H1 (cell line): ENCODE measurements at regions not wholly inside any gene's neighbourhood (a gene's known extent, or its start where the extent isn't known, plus 50 kb on each side); places are given as distances from the start of the nearest gene placed in this dataset.

ENCODE experiments used
- CBX5 ChIP-seq: fragments of 300-800, 300-1000 bp; sonication (generic); IDR thresholded peaks from 2 replicates; pipeline ENCODE4 v1.7.1; 2016; ENCODE audit warnings: antibody characterized with exemption, low read length, low read depth
- EGR1 ChIP-seq: IDR thresholded peaks from 2 replicates; pipeline ENCODE4 v1.6.1; 2011; ENCODE audit warnings: low read depth, low read length, borderline replicate concordance
- EP300 ChIP-seq, 2 experiments: IDR thresholded peaks; 1 replicate in 1 of 2; 2 replicates in 1 of 2; pipeline ENCODE4 v1.6.1; 2011 to 2012; ENCODE audit warnings: low read depth in 2 of 2, low read length in 2 of 2, mild to moderate bottlenecking in 2 of 2, borderline replicate concordance in 1 of 2, inconsistent platforms in 1 of 2, moderate library complexity in 1 of 2
- EZH2 ChIP-seq: fragments of 200-600 bp; sonication (generic); IDR thresholded peaks from 2 replicates; pipeline ENCODE4 v1.7.1; 2012; ENCODE audit warnings: low read depth, mild to moderate bottlenecking, moderate library complexity, low read length, inconsistent platforms; ENCODE audit not compliant: severe bottlenecking
- HDAC6 ChIP-seq: IDR thresholded peaks from one replicate; pipeline ENCODE4 v1.7.1; 2012; ENCODE audit warnings: low read depth, mild to moderate bottlenecking, inconsistent platforms, low read length, moderate library complexity
- POLR2A ChIP-seq, 2 experiments: IDR thresholded peaks; 1 replicate in 1 of 2; 2 replicates in 1 of 2; pipeline ENCODE4 v1.6.1; 2011; ENCODE audit warnings: low read depth in 2 of 2, low read length in 2 of 2, mild to moderate bottlenecking in 2 of 2; ENCODE audit errors: control extremely low read depth in 1 of 2
- SIN3A ChIP-seq, 2 experiments: IDR thresholded peaks in 1 of 2; conservative IDR thresholded peaks in 1 of 2; 2 replicates each; pipeline ENCODE4 v1.6.1; 2011 to 2012; ENCODE audit warnings: low read length in 2 of 2, improper control_type of control experiment in 1 of 2, low read depth in 1 of 2, mild to moderate bottlenecking in 1 of 2
- YY1 ChIP-seq: IDR thresholded peaks from 2 replicates; pipeline ENCODE4 v1.6.1; 2011; ENCODE audit warnings: low read depth, mild to moderate bottlenecking, low read length
- TF ChIP-seq, protein P1 (sequence below): IDR thresholded peaks from 2 replicates; pipeline ENCODE4 v1.6.1; 2012; ENCODE audit warnings: inconsistent platforms
- TF ChIP-seq, protein P2 (sequence below), 3 experiments: IDR thresholded peaks; 1 replicate in 2 of 3; 2 replicates in 1 of 3; pipeline versions ENCODE4 v1.5.1 to v1.6.1; 2011; ENCODE audit warnings: low read length in 3 of 3, mild to moderate bottlenecking in 3 of 3, inconsistent platforms in 2 of 3, low read depth in 1 of 3, moderate library complexity in 1 of 3; ENCODE audit not compliant: insufficient read depth in 1 of 3; ENCODE audit errors: control extremely low read depth in 1 of 3
- TF ChIP-seq, protein P3 (sequence below): IDR thresholded peaks from 2 replicates; pipeline ENCODE4 v1.6.1; 2011; ENCODE audit warnings: low read depth, mild to moderate bottlenecking, low read length; ENCODE audit not compliant: insufficient read depth
- TF ChIP-seq, protein P4 (sequence below): IDR thresholded peaks from 2 replicates; pipeline ENCODE4 v1.6.1; 2011; ENCODE audit warnings: low read length, improper control_type of control experiment

DNA sequence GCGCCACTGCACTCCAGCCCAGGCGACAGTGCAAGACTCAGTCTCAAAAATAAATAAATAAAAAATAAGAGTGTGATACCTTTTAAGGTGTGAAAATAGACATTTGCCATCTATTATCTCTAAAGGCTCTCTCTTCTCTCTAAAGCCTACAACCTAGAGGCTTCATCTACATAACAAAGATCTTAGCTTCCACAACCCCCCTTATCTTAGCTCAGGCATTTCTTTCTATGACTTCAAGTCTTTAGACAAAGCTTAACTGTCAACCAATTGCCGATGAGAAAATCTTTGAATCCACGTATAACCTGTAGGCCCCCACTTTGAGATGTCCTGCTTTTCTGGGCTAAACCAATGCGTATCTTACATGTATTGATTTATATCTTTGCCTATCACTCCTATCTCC is 64.9 kb upstream of the ADAMTS19 start:
- TF ChIP-seq, protein P1, sequence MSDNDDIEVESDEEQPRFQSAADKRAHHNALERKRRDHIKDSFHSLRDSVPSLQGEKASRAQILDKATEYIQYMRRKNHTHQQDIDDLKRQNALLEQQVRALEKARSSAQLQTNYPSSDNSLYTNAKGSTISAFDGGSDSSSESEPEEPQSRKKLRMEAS: no peak
- TF ChIP-seq, protein P2, sequence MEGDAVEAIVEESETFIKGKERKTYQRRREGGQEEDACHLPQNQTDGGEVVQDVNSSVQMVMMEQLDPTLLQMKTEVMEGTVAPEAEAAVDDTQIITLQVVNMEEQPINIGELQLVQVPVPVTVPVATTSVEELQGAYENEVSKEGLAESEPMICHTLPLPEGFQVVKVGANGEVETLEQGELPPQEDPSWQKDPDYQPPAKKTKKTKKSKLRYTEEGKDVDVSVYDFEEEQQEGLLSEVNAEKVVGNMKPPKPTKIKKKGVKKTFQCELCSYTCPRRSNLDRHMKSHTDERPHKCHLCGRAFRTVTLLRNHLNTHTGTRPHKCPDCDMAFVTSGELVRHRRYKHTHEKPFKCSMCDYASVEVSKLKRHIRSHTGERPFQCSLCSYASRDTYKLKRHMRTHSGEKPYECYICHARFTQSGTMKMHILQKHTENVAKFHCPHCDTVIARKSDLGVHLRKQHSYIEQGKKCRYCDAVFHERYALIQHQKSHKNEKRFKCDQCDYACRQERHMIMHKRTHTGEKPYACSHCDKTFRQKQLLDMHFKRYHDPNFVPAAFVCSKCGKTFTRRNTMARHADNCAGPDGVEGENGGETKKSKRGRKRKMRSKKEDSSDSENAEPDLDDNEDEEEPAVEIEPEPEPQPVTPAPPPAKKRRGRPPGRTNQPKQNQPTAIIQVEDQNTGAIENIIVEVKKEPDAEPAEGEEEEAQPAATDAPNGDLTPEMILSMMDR (IDR thresholded peaks at IDR 0.05; ENCODE audit: control extremely low read depth in 1 of 3, insufficient read depth in 1 of 3, low read depth in 1 of 3, low read length in 3 of 3): no peak
- TF ChIP-seq, protein P3, sequence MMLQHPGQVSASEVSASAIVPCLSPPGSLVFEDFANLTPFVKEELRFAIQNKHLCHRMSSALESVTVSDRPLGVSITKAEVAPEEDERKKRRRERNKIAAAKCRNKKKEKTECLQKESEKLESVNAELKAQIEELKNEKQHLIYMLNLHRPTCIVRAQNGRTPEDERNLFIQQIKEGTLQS: no peak
- TF ChIP-seq CBX5 (no peak), EZH2 (no peak), SIN3A (conservative IDR thresholded peaks at IDR 0.05 in 1 of 2, IDR thresholded peaks at IDR 0.05 in 1 of 2; ENCODE audit: low read depth in 1 of 2, low read length in 2 of 2) (no peak), POLR2A (IDR thresholded peaks at IDR 0.05; ENCODE audit: control extremely low read depth in 1 of 2, low read depth in 2 of 2, low read length in 2 of 2) (no peak), HDAC6 (no peak), EGR1 (no peak), EP300 (IDR thresholded peaks at IDR 0.05; ENCODE audit: borderline replicate concordance in 1 of 2, low read depth in 2 of 2, low read length in 2 of 2) (no peak), YY1 (no peak)
- TF ChIP-seq, protein P4, sequence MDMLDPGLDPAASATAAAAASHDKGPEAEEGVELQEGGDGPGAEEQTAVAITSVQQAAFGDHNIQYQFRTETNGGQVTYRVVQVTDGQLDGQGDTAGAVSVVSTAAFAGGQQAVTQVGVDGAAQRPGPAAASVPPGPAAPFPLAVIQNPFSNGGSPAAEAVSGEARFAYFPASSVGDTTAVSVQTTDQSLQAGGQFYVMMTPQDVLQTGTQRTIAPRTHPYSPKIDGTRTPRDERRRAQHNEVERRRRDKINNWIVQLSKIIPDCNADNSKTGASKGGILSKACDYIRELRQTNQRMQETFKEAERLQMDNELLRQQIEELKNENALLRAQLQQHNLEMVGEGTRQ: no peak
